ENCODE measurements at regions not wholly inside any gene's neighbourhood (a gene's known extent, or its start where the extent isn't known, plus 50 kb on each side); places are given as distances from the start of the nearest gene placed in this dataset.

DNA sequence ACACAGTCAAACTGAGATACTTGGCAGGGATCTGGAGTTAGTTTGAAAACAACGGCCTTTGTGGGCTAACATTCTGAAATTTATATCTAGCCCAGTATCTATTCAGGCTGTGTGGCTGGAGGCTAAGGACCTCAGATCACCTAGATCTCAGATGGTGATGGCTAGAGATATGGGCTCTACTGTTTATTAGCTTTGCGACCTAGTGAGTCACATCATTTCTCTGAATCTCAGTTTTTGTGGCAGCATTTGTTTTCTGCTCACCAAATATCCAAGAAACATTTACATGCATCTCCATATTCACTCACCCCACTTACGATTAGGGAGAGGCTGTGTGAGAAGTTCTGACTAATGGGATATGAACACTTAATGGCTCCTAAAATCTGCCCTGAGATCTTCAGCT lies 503.9 kb downstream of the KIF20B start:
- TF ChIP-seq, protein P1, sequence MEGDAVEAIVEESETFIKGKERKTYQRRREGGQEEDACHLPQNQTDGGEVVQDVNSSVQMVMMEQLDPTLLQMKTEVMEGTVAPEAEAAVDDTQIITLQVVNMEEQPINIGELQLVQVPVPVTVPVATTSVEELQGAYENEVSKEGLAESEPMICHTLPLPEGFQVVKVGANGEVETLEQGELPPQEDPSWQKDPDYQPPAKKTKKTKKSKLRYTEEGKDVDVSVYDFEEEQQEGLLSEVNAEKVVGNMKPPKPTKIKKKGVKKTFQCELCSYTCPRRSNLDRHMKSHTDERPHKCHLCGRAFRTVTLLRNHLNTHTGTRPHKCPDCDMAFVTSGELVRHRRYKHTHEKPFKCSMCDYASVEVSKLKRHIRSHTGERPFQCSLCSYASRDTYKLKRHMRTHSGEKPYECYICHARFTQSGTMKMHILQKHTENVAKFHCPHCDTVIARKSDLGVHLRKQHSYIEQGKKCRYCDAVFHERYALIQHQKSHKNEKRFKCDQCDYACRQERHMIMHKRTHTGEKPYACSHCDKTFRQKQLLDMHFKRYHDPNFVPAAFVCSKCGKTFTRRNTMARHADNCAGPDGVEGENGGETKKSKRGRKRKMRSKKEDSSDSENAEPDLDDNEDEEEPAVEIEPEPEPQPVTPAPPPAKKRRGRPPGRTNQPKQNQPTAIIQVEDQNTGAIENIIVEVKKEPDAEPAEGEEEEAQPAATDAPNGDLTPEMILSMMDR (IDR thresholded peaks at IDR 0.05): no peak
- TF ChIP-seq EZH2 (IDR thresholded peaks at IDR 0.05; ENCODE audit: borderline replicate concordance, insufficient read depth, low read depth, low read length, poor library complexity, severe bottlenecking): no peak

All from B cell (primary cell).